Stimulated activated CD8-positive, alpha-beta memory T cell treated with anti-CD3 and anti-CD28 coated beads, Interleukin-12 subunit alpha, Interleukin-12 subunit beta, amount 100 ng/mL, for 1 hour (primary cell): ENCODE measurements at regions not wholly inside any gene's neighbourhood (a gene's known extent, or its start where the extent isn't known, plus 50 kb on each side); places are given as distances from the start of the nearest gene placed in this dataset.
"Not testable (repeated sequence)": the region's sequence is repeated elsewhere in the genome, so short reads cannot be mapped to it uniquely, and the experiment has no call there.

Experiments used
- DNase-seq: peaks from one replicate; pipeline ENCODE4 v3.0.0-alpha.2; 2020; ENCODE audit warnings: low read depth

- no peak for DNase-seq
Measured at GRCh38 chrX:69431420-69431819, 72.7 kb upstream of the NALF2 start.

- DNase-seq, result no peak
Measured at GRCh38 chrX:69430785-69431184, 73.3 kb upstream of the NALF2 start.

GRCh38 chrX:69429339-69430015 is 74.6 kb upstream of the NALF2 start:
- DNase-seq, result no peak

DNA sequence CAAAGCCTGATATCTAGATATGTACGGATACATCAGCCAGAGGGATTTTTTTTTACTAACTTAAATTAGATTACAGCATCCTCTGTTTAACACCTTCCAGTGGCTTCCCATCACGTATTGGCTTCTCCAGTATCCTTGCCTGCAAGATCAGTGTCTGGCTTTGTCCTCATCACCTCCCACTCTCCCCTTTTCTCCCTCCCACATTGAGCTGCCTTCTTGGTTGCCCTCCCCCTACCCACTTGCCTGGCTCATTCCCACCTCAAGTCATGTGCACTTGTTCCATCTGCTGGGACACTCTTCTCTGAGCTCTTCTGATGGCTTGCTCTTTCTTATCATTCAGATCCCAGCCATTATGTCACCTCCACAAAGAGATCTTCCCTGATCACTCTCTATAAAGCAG is 75.9 kb upstream of the NALF2 start:
- DNase-seq, result no peak

DNA sequence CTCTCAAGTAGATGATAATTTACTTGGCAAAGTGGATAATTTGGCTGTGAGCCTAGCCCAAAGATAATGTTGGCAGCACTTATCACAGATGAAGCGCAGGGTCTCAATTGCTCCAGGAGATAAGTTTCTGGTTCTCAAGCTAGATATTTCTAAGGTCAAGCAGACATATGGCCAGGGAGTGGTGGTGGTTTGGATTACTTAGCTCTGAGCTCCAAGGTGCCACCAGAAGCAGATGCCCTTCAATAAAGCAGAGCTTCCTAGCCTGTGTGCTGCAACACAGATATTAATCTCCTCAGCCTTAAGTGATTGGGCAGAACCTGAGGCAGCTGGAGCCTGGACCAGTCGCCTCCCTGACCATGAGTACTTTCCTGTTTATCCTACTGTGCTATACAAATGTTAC is 79.2 kb upstream of the NALF2 start:
- DNase-seq, result no peak

GRCh38 chrX:69424161-69424560 is 80.0 kb upstream of the NALF2 start:
- DNase-seq, result no peak

DNA sequence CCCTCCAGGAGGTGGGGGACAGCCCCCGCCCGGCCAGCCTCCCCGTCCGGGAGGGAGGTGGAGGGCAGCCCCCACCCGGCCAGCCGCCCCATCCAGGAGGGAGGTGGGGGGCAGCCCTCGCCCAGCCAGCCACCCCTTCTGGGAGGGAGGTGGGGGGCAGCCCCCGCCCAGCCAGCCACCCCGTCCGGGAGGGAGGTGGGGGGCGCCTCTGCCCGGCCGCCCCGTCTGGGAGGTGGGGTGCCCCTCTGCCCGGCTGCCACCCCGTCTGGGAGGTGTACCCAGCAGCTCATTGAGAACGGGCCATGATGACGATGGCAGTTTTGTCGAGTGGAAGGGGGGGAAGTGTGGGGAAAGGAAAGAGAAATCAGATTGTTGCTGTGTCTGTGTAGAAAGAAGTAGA is 81.9 kb upstream of the NALF2 start:
- DNase-seq, result not testable (repeated sequence)

- no peak for DNase-seq
Measured at GRCh38 chrX:69415698-69416097, 88.4 kb upstream of the NALF2 start.

DNA sequence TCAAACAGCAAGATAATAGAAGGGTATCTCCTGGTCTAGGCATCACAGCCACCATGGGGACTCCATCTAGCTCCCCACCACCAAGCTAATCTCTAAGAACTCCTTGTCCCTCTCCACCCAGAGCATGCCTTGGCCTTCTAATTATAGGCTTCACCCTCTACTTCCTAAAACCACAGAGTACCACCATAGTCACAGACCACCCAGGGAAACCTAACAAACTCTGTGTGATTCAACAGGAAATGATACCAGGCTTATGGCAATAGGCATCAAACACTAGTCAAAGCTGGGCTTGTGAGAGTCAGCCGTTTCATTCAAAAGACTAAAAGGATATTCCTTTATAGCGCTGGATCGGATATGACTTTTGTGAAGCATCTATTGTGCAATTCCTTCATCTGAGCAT is 91.5 kb upstream of the NALF2 start:
- DNase-seq, result no peak

DNA sequence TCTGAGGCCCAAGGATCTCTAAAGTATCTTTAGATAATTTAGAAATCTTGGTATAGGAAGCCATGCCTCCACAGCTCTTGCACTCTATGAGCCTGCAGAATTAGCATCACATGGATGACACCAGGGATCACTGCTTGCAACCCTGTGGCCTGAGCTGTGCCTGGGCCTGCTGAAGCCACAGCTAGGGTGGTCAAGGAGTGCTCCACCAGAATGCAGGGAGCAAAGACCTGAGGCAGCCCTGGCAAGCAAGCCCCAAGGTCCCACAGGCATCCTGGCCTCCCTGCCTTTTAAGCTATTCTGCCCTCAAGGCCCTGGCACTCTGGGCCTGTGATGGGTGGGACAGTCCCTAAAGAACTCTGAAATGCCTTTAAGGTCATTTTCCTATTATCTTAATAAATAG is 105.2 kb upstream of the NALF2 start:
- DNase-seq, result no peak

GRCh38 chrX:69396916-69397315 is 107.2 kb upstream of the NALF2 start:
- no peak for DNase-seq

- DNase-seq, result no peak
Measured at GRCh38 chrX:69395306-69395705, 108.8 kb upstream of the NALF2 start.

- no peak for DNase-seq
Measured at GRCh38 chrX:69389101-69389501, 115.0 kb upstream of the NALF2 start.

DNA sequence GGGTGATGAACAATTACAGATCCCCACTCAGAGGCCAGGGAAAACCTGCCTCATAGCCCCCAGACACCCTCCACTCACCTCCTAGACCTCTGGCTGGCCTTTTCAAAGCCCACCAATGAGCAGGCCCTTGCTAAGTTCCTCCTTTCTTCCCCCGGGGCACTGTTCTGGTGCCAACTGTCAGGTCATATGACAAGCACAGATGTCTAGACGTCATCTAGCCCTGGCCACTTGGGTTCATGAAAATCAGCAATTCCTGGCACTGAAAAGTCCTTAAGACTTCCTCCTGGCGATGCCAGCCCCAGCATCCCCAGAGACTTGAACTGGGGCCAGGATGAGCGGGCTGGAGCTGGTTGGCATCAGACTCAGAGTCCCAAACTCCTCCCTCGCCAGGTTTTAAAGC is 115.6 kb upstream of the NALF2 start:
- no peak for DNase-seq

- DNase-seq, result peak; percentile 2
Measured at GRCh38 chrX:69387567-69388487, 116.3 kb upstream of the NALF2 start.

DNA sequence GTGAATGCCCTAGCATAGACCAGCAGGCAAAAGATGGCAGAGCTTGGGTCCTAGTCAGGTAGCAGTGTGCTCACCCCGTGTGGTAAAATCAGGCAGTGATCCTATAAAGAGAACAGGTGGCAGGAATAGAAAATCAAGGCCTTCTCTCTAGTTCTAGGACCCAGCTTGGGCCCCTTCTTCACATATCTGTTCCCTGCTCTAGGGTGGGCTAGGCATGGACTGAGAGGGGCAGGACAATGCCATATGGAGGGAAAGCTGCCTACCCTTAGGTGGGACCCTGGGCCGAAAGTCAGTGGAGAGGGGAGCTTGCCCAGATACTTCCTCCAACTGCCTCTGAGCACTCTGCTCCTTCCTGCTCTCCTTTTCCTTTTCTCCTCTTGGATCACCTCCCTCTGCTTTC is 117.4 kb upstream of the NALF2 start:
- no peak for DNase-seq

DNA sequence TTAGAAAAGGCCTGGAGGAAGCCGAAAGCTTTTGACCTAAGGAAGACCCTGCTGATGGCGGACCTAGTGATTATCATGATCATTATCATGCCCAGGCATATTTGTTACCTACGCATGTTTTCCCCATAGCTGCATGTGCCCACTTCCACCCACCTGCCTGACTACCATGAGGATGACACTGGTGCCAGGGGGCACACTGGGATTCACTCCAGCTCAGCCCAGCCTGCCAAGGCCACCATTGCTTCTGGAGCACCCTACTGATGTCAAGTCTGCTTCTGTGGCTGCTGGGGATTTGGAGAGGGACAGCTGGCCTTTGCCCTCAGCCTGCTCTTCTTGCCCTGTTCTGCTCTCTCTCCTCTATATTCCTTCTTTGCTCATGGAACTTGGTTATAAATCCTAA is 124.7 kb upstream of the NALF2 start:
- no peak for DNase-seq

- DNase-seq, result no peak
Measured at GRCh38 chrX:69374569-69374968, 129.6 kb upstream of the NALF2 start.

DNA sequence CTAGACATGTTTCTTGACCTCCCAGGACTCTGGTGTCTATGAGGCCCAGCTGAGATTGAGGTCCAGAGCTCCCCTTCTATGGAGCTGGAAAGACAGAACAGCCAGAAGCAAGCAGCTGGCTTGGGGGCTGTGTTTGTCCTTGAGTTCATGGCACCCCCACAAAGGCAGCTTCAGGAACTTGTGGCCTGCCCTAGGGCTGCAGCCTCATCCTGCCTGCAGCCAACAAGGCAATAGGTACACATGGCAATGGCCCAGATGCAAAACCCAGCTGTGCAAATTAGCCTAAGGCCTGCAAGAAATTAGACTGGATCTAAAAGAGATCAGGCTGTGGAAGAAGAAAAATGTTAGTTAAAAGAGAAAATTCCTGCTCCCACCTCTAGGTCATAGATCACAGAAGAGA is 131.7 kb upstream of the NALF2 start:
- no peak for DNase-seq

DNA sequence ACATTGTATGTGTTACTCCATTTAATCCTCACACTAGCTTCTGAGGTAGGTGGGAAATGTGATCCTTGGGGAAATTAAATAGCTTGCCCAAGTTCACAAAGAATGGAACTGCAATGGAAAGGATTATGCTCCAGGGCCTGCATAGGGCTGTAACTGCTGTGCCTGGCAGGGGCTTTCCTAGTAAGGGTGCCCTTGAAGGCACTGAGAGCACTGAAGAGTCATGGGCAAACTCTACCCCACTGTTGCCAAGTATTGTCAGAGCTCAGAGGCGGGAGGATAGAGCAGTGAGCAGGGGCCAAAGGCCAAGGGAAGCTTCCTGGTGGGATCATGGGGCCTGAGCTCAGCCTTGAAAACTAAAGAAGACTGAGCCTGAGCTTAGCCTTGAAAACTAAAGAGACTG is 133.0 kb upstream of the NALF2 start:
- DNase-seq, result no peak

DNA sequence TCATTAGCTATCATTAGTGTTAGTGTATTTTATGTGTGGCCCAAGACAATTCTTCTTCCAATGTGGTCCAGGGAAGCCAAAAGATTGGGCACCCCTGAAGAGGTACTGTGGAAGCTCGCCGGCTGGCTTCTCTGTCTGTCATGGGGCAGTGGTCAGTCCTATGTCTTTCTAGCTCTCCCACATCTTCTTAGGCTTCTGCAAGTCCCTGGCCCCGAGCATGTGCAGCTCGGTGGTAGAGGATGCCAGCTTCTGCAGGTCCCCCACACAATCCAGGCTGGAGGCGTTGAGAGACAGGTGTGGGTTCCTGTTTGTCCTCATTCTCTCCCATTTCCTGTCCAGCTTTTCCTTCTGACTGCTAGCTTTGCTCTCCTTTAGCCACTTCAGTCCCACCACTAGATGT is 134.1 kb upstream of the NALF2 start:
- no peak for DNase-seq

DNA sequence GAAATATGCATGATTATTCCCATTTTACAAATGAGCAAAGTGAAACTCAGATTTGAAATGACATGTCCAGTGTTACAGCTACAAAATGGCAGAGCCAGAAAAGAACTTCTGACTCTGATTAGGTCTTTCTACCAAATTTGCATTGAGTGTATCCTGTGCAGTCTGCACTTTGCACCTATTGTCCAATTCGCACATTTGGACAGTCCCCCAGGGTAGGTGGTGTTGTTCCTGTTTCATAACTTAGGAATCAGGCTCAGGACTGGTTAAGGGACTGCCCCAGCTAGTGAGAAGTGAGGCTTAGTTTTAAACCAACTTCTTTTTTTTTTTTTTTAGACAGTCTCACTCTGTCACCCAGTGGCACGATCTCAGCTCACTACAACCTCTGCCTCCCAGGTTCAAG is 137.9 kb upstream of the NALF2 start:
- DNase-seq, result no peak

- DNase-seq, result no peak
Measured at GRCh38 chrX:69365755-69366154, 138.4 kb upstream of the NALF2 start.

- DNase-seq, result no peak
Measured at GRCh38 chrX:69365349-69365748, 138.8 kb upstream of the NALF2 start.
